PC-9 (cell line): ENCODE measurements at regions not wholly inside any gene's neighbourhood (a gene's known extent, or its start where the extent isn't known, plus 50 kb on each side); places are given as distances from the start of the nearest gene placed in this dataset.

ENCODE experiments used
- BruUV-seq: library from RNA; stranded (reverse); fragments of 400-500 nt; replicated peaks from 2 replicates; lab custom pipeline; 2021; lab: Mats Ljungman, UMichigan
- CTCF ChIA-PET: fragments of 300-600 bp; sonication (Branson Sonifier 250); formaldehyde crosslinking; loops from one replicate; lab custom pipeline; 2022; ENCODE audit warnings: antibody characterized with exemption; lab: Charles Lee
- POLR2A ChIA-PET: fragments of 300-600 bp; sonication (Branson Sonifier 250); formaldehyde crosslinking; loops from one replicate; lab custom pipeline; 2022; ENCODE audit warnings: antibody characterized with exemption; ENCODE audit not compliant: unreplicated experiment; lab: Charles Lee
- DNase-seq, 2 experiments: peaks; one replicate each; pipeline versions ENCODE4 v3.0.0 to v3.0.0-alpha.2; 2015 to 2022; ENCODE audit warnings: mixed read lengths in 1 of 2
- H2AFZ ChIP-seq: fragments of 200-600 bp; sonication (generic); 2 replicates; pipeline ENCODE4 v1.8.1; 2017; ENCODE audit warnings: antibody characterized with exemption
- H3F3A ChIP-seq: fragments of 200-600 bp; sonication (generic); 2 replicates; pipeline ENCODE4 v1.8.1; 2017; ENCODE audit warnings: antibody characterized with exemption, mild to moderate bottlenecking, low read depth; ENCODE audit not compliant: insufficient read depth
- H3K27ac ChIP-seq: fragments of 200-600 bp; sonication (generic); 2 replicates; pipeline ENCODE4 v1.6.1; 2016; ENCODE audit warnings: mixed run types
- H3K27me3 ChIP-seq: fragments of 200-600 bp; sonication (generic); 2 replicates; pipeline ENCODE4 v1.6.1; 2016; ENCODE audit warnings: low read depth, mixed run types; ENCODE audit not compliant: insufficient read depth
- H3K36me3 ChIP-seq: fragments of 200-600 bp; sonication (generic); 2 replicates; pipeline ENCODE4 v1.6.1; 2016; ENCODE audit warnings: low read depth, mixed run types
- H3K4me1 ChIP-seq: fragments of 200-600 bp; sonication (generic); replicated peaks from 2 replicates; pipeline ENCODE4 v1.6.1; 2016; ENCODE audit warnings: mixed run types; ENCODE audit not compliant: insufficient read depth
- H3K4me2 ChIP-seq: fragments of 200-600 bp; sonication (generic); 2 replicates; pipeline ENCODE4 v1.6.1; 2017; ENCODE audit warnings: mixed run types
- H3K4me3 ChIP-seq: fragments of 200-600 bp; sonication (generic); 2 replicates; pipeline ENCODE4 v1.6.1; 2016; ENCODE audit warnings: mixed run types
- H3K79me2 ChIP-seq: fragments of 200-600 bp; sonication (generic); 2 replicates; pipeline ENCODE4 v1.6.1; 2017; ENCODE audit warnings: low read depth, mixed run types
- H3K9me2 ChIP-seq: fragments of 200-600 bp; sonication (generic); 2 replicates; pipeline ENCODE4 v1.8.1; 2017; ENCODE audit warnings: mild to moderate bottlenecking; ENCODE audit not compliant: insufficient read depth
- H3K9me3 ChIP-seq: fragments of 200-600 bp; sonication (generic); 2 replicates; pipeline ENCODE4 v1.8.1; 2016; ENCODE audit warnings: low read depth; ENCODE audit not compliant: insufficient read depth
- H4K20me1 ChIP-seq: fragments of 200-600 bp; sonication (generic); 2 replicates; pipeline ENCODE4 v1.8.1; 2017; ENCODE audit not compliant: insufficient read depth
- CTCF ChIP-seq: fragments of 200-600 bp; sonication (generic); conservative IDR thresholded peaks from 2 replicates; pipeline ENCODE4 v1.6.1; 2017; ENCODE audit warnings: mixed run types, antibody characterized with exemption, mild to moderate bottlenecking, moderate library complexity
- EZH2 ChIP-seq: fragments of 200-600 bp; sonication (generic); IDR thresholded peaks from 2 replicates; pipeline ENCODE4 v1.8.0; 2017; ENCODE audit warnings: antibody characterized with exemption, low read depth
- intact Hi-C: fragments of 100-400 bp; cut with micrococcal nuclease; formaldehyde crosslinking; loops from one replicate; pipeline ENCODE4 v1.10.0; 2022; ENCODE audit not compliant: unreplicated experiment

- H3K27ac ChIP-seq = no peak overlapping the region
- H3K4me2 ChIP-seq = no peak overlapping the region
- H3K4me1 ChIP-seq = no peaks in the 10 kb centered on the region
- no peaks in the 10 kb centered on the region for H3K27me3 ChIP-seq
- BruUV-seq = no TSS peak
- no peaks in the 10 kb centered on the region for H4K20me1 ChIP-seq
- POLR2A ChIA-PET = no interaction called here
- no peaks in the 10 kb centered on the region for H3K36me3 ChIP-seq
- no peak for DNase-seq
- H3K79me2 ChIP-seq = no peaks in the 10 kb centered on the region
- H2AFZ ChIP-seq = 0 out of 2 replicates have a peak overlapping the region, but pooled peaks have one; percentile 24
- TF ChIP-seq EZH2 (no peak), CTCF (no peak)
- intact Hi-C loops = no loop called here
- CTCF ChIA-PET = no interaction called here
- H3K9me2 ChIP-seq = no peaks in the 10 kb centered on the region
- H3K9me3 ChIP-seq = no peaks in the 10 kb centered on the region
- H3F3A ChIP-seq = no peaks in the 10 kb centered on the region
- H3K4me3 ChIP-seq = no peak overlapping the region
Observed at GRCh38 chr1:218815076-218815475, 358.6 kb upstream of the LYPLAL1 start.

- H3K4me3 ChIP-seq = no peak overlapping the region
- H4K20me1 ChIP-seq = no peaks in the 10 kb centered on the region
- no peaks in the 10 kb centered on the region for H3K36me3 ChIP-seq
- ChIA-PET POLR2A (no interaction called here), CTCF (interaction anchor here (0.7 kb wide), 1 partner anchor 544 kb away, joined by 3 read pairs; no protein-coding TSS in a partner anchor)
- BruUV-seq = no TSS peak
- intact Hi-C loops = no loop called here
- no peaks in the 10 kb centered on the region for H3F3A ChIP-seq
- no peak overlapping the region for H2AFZ ChIP-seq
- H3K4me1 ChIP-seq = no peaks in the 10 kb centered on the region
- H3K27ac ChIP-seq = no peak overlapping the region
- H3K79me2 ChIP-seq = no peaks in the 10 kb centered on the region
- no peaks in the 10 kb centered on the region for H3K9me2 ChIP-seq
- H3K4me2 ChIP-seq = no peak overlapping the region
- H3K27me3 ChIP-seq = no peaks in the 10 kb centered on the region
- no peaks in the 10 kb centered on the region for H3K9me3 ChIP-seq
- DNase-seq = no peak
- TF ChIP-seq EZH2 (no peak), CTCF (no peak)
Observed at GRCh38 chr1:218817071-218817470, 356.6 kb upstream of the LYPLAL1 start.

- Histone ChIP-seq H3K4me1 (no peaks in the 10 kb centered on the region), H3K36me3 (no peaks in the 10 kb centered on the region), H3F3A (no peaks in the 10 kb centered on the region), H3K27ac (no peak overlapping the region), H2AFZ (no peak overlapping the region), H3K9me3 (no peaks in the 10 kb centered on the region), H3K9me2 (no peaks in the 10 kb centered on the region), H3K79me2 (no peaks in the 10 kb centered on the region), H3K4me2 (no peak overlapping the region), H3K4me3 (no peak overlapping the region), H3K27me3 (no peaks in the 10 kb centered on the region), H4K20me1 (no peaks in the 10 kb centered on the region)
- BruUV-seq = no TSS peak
- ChIA-PET CTCF (no interaction called here), POLR2A (interaction anchor here (0.8 kb wide), 1 partner anchor 288 kb away, joined by 4 read pairs; no protein-coding TSS in a partner anchor)
- intact Hi-C loops = no loop called here
- TF ChIP-seq CTCF (no peak), EZH2 (no peak)
- no peak for DNase-seq
Observed at GRCh38 chr1:218817691-218818465, 355.8 kb upstream of the LYPLAL1 start.
